RPMI8226 (cell line): ENCODE measurements at regions not wholly inside any gene's neighbourhood (a gene's known extent, or its start where the extent isn't known, plus 50 kb on each side); places are given as distances from the start of the nearest gene placed in this dataset.

Experiments used
- DNase-seq: peaks from one replicate; pipeline ENCODE4 v3.0.0-alpha.2; 2015

DNA sequence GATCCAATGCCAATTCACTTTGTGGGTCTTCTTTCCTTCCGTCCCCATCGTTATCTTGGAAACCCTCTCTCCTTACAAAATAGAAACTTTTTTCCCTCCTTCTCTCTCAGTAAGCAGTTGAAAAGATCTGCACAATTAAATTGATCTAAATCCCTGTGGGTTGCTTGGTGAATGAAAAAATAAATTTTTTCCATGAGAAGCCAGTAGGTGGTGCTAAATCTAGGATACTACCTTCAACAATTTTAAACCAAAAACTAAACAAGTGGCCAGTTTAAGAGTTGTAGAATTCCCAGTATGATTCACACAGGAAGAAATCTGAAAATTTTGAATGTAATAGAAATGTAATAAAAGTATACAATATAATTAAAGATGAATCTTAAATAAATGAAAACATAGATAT, 990.3 kb upstream of the ZNF722 start:
- DNase-seq = peak; percentile 13

DNA sequence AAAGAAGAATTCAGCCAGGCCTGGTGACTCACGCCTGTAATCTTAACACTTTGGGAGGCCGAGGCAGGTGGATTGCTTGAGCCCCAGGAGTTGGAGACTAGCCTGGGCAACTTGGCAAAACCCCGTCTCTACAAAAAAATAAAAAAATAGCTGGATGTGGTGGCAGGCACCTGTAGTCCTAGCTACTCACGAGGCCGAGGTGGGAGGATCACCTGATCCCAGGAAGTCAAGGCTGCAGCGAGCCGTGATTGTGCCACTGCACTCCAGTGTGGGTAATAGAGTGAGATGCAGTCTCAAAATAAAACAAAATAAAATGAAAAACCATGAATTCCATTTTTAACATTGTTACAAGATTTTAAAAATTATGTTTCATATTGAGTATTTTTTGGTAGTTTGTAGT, 988.9 kb upstream of the ZNF722 start:
- no peak for DNase-seq

DNA sequence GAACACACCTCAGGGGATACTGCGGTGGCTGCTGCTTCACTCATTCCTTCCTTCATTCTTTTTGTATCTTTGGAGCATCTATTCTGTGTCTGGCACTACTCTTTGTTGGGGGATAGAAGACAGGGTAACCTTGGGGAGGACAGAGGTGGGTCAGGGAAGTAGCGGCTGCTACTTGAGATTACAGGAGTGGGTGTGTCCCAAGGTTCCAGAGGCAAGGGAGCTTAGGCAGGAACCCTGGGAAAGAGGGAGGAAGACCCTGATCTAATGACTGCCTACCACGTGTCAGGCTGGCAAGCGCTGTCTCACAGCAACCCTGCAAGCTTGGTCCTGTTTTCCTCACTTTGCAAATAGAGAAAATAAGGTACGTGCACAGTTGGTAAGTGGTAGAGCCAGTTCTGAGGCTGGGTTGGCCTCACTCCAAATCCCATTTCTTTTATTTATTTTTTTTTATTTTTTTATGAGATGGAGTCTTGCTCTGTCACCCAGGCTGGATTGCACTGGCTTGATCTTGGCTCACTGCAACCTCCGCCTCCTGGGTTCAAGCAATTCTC, 985.9 kb upstream of the ZNF722 start:
- peak; percentile 8 for DNase-seq

GRCh38 chr7:63014792-63015191, 983.9 kb upstream of the ZNF722 start:
- no peak for DNase-seq

DNA sequence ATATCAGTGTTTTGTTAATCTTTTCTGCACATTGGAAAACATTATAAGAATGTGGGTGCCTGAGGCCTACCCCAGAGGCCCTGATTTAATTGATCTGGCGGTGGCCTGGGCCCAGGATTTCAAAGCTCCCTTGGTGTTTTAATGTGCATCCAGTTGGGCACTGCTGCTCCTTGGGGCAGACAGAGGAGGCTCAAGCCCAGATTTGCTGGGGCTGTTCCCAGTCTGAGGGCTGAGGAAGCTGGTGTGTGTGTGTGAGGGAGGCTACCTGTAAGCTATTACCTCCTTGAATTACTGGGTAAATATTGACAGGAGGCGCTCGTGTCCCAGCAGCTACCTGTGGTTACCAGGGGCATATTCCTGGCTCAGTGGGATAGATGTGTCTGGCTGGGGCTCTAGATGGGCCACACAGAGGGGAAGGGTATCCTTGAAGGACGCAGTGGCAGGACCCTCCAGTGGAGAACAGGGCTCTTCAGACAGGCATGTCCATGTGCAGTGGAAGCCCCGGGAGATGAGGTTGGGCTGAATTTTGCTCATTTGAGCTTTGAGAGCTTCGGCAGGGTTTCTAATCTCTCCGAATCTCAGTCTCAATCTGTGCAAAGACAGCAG, 975.4 kb upstream of the ZNF722 start:
- DNase-seq = no peak

- DNase-seq = no peak
Measured at GRCh38 chr7:63024446-63024845, 974.2 kb upstream of the ZNF722 start.

DNA sequence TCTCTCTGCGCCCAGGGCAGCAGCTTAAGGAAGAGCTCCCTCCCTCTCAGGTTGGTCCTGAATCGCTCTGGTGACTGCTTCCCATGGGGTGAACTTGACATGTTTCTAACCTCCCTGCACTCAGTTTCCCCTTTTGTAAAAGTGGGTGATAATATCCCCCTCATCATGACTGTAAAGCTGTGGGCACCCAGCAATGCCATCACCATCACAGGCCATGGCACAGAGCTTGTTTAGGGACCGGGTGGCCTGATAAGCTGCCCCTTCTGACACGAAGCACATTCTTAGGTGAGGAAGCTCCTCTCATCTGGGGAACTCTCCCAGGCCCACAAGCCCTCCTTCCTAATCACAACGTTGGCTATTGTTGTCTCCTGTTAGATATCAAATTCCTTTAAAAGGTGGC, 972.8 kb upstream of the ZNF722 start:
- DNase-seq = no peak

DNA sequence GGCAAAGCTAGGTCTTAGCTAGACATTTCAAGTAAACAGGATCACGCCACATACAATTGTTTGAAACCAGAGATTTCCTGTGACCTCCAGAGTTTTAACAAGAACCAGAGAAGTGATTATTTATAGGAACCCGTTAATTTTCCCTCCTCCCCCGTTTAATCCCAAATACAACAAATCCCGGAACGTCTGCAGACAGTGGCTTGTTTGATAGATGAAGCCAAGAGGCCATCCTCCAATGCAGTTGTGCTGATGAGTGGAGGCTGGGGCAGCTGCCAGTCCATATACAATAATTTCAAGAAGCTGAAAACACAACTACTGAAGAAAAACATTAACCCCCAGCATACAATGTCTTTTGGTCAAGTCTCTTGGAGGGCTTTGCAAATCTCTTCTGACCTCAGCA, 971.6 kb upstream of the ZNF722 start:
- no peak for DNase-seq

GRCh38 chr7:63028376-63029206, 970.1 kb upstream of the ZNF722 start:
- DNase-seq = no peak

DNA sequence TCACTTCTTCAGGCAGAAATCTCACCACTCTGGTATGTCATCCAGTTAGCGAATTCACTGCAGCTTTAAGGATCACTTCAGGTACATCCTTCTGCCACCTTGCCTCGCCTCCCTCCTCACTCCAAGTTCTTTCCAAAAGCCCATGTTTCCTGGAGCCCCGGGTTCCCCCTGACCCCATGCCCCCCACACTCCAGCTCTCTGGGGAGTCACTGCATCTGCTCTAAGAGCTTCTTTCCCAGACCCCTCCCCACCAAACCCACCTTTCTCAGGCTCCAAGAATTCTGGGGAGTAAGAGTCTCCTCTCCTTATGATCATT, 969.5 kb upstream of the ZNF722 start:
- DNase-seq = no peak

- DNase-seq = no peak
Measured at GRCh38 chr7:63030061-63030460, 968.6 kb upstream of the ZNF722 start.

DNA sequence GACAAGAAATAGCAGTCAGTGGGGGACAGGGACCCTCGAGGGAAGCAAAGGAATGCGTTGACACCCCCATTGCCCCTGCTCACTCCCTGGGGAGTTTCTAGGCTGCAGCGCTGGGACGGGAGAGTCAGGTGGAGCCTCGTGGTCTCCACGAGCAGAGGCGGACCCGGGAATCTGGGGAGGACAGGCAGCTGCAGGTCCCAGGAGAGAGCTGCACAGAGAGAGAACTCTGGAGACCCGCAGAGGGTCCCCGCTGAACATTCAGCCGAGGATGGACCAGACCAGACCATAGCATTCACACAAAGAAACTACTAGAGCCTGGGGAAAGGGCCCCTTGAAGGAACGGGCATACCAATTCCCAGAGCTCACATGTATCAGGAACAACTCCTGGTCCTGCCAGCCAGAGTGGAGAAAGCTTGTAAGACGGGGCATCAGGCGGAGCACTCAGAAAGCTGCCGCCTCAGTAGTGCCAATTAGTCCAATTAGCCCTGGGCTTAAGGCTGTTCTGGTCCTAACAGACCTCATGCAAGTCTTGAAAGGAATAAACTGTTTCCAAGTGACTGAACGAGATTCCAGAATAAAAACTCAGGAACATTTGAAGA, 966.7 kb upstream of the ZNF722 start:
- no peak for DNase-seq

DNA sequence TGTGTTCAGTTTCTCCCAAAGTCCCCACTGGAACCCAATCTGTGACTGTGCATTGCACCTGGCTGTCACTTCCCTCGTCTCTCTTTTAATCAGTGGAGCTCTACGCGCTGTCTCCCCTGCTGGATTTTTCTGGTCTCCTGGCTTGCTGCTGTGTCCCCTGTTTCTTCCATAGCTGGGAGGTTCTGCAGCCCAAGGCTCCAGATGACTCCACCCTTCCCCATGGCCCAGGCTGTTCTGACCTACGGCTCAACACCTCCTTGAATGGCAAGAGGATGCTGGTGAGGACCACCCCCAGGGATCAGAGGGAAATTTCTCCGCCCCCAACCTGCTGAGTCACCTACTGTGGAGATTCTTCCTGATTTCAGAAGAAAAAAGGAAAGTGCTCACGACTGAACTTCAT, 961.4 kb upstream of the ZNF722 start:
- DNase-seq = no peak

GRCh38 chr7:63038987-63039386, 959.7 kb upstream of the ZNF722 start:
- DNase-seq = no peak

DNA sequence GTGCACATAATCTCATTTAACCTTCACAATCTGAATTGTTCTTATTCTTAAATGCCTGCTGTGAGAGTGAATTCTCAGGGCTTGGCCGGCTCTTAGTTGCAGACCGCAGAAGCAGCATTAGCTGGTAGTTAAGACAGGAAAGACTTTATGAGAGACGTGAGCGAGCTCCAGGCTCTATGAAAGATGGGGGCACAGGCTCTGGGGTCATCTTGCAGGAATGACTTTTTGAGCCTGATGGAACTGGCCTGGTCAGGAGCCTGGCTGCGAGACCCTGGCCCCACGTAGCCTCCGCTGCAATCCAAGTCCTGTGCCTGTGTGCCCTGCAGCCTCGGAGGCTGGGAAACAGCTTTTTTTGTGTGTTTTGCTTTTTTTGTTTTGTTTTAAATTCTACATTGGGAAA, 958.8 kb upstream of the ZNF722 start:
- DNase-seq = no peak

DNA sequence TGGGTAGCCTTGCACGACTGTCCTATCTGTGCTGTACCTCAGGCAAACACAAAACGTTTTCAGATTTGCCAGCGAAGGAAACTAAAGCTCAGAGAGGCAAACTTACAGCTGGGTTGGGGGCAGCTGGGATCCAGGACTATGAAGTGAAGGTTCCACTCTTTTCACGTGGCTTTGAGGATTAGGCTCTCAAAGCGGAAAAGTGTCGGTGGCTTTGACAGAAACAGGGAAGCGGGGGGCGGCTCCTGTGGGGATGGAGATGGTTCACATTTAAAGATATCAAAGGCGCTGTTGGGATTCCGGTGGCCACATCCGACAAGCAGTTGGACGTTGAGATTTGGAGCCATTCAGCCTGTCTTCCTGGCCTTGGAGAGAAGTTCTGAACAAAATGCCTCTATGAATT, 958.3 kb upstream of the ZNF722 start:
- DNase-seq = no peak

- DNase-seq = no peak
Measured at GRCh38 chr7:63040966-63041610, 957.6 kb upstream of the ZNF722 start.

DNA sequence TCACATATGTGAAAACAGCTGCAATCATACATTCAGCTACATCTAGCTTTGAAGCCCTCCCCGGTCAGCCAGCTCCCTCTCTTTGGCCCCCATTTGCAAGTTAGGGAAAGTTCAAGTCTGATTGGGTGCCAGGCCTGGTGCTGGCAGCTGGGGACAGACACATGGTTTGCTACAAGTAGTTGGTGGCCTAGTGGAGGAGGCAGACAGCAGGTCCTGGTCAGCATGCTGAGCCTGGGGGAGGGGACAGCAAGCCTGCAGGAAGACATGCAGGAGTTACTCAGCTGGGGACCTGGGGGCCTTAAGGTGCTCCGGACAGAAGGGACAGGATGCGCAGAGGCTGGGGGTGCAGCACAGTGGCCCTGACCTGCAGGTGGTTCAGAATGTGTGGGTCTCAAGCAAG, 956.9 kb upstream of the ZNF722 start:
- no peak for DNase-seq

DNA sequence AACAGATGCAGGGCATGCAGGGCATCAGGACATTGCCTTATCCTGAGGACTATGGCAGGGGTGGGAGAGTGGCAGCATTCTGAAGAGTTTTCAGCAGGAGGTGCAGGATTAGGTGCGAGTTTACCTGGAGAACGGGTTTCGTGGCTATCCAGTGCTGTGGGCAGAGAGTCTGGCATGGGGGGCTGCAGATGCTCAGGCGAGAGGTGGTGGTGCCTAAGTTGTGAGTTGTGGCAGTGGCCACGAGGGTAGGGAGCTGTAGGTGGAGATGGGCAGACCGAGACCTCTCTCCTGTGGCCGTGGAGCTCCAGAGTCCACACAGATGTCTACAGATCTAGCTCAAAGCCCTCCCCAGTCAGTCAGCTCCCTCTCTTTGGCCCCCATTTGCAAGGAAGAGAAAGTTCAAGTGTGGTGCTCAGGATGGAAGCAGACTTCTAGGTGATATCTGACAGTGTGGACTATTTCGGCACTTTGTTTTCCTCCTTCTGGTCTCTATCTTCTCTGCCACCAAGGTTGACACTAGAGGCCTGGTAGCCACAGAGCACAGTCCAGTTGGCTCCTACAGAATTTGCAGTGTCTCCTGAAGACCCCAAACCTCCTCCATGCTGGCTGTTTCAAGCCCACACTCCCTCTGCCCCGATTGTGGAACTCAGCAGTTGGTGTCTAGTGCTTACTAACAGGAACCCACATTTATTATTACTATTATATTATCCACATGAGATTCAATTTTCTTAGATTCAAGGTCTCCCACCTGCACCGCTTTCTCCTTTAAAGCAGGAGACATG, 955.7 kb upstream of the ZNF722 start:
- DNase-seq = no peak

- DNase-seq = no peak
Measured at GRCh38 chr7:63043657-63044543, 954.7 kb upstream of the ZNF722 start.

GRCh38 chr7:63044721-63045120, 953.9 kb upstream of the ZNF722 start:
- no peak for DNase-seq

DNA sequence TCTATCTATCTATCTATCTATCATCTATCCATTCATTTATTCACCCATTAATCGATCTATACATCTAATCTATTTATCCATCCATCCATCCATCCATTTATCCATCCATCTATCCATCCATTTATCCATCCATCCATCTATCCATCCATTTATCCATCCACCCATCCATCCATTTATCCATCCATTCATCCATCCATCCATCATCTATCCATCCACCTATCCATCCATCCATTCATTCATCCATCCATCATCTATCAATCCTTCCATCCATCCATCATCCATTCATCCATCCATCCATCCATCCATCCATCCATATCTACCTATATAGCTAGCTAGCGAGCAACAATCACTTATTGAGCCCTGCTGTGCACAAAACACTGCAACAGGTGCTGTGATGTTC, 953.1 kb upstream of the ZNF722 start:
- DNase-seq = no peak
